Activated CD4-positive, alpha-beta T cell treated with anti-CD3 and anti-CD28 coated beads for 36 hours (primary cell): ENCODE measurements at regions not wholly inside any gene's neighbourhood (a gene's known extent, or its start where the extent isn't known, plus 50 kb on each side); places are given as distances from the start of the nearest gene placed in this dataset.
A peak's percentile ranks its signal among the peaks of the same experiment; 100 is the strongest.

Experiments
- ATAC-seq: fragments of 200-7000 bp; cut with Tn5 transposase; one replicate; pipeline ENCODE4 v1.10.0; 2021; ENCODE audit warnings: mild to moderate bottlenecking, moderate library complexity
- CTCF ChIA-PET: fragments of 350-600 bp; sonication (Branson Sonifier 250); formaldehyde crosslinking; loops from one replicate; lab custom pipeline; 2021; ENCODE audit warnings: antibody characterized with exemption; lab: Charles Lee
- POLR2A ChIA-PET: fragments of 350-600 bp; sonication (Branson Sonifier 250); formaldehyde crosslinking; loops from one replicate; lab custom pipeline; 2021; ENCODE audit warnings: antibody characterized with exemption, inconsistent platforms; lab: Charles Lee
- DNase-seq: peaks from one replicate; pipeline ENCODE4 v3.0.0-alpha.2; 2020
- H3K27ac Mint-ChIP-seq: one replicate; pipeline ENCODE4 v1.8.0; 2021; ENCODE audit warnings: mixed read lengths
- H3K27me3 Mint-ChIP-seq: one replicate; pipeline ENCODE4 v1.8.0; 2021; ENCODE audit warnings: mixed read lengths
- H3K36me3 Mint-ChIP-seq: one replicate; pipeline ENCODE4 v1.8.0; 2021; ENCODE audit warnings: low read depth, mixed read lengths
- H3K4me1 Mint-ChIP-seq: one replicate; pipeline ENCODE4 v1.8.0; 2021; ENCODE audit warnings: mixed read lengths
- H3K4me3 Mint-ChIP-seq: one replicate; pipeline ENCODE4 v1.8.0; 2021; ENCODE audit warnings: mild to moderate bottlenecking, moderate library complexity, mixed read lengths
- H3K9me3 Mint-ChIP-seq: one replicate; pipeline ENCODE4 v1.8.0; 2021; ENCODE audit warnings: low read depth, mixed read lengths
- intact Hi-C, 2 experiments: fragments of 100-400 bp; cut with DNase I in 1 of 2; cut with micrococcal nuclease in 1 of 2; formaldehyde crosslinking; loops; one replicate each; pipeline versions ENCODE4 v1.14.2 to v1.15.1; 2022 to 2024; cut with DNase I, micrococcal nuclease

DNA sequence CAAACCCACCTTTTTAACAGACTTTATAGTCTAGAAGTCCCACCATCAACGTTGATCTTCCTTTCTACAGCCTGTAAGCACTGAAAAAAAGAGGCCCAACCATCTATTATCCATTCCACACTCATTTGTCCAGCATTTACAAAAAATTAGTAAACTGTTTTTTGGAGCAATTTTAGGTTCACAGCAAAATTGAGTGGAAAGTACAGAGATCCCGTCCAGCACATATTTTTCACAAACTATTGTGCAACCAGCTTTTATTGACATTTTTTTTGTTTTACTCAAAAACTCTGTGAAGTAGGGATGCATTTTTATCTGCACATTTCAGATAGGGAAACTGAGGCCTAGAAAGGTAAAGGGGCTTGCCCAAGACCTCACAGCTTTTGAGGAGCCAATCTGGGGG, 68.6 kb downstream of the TNP1 start:
- ChIA-PET CTCF (no interaction called here), POLR2A (no interaction called here)
- Mint-ChIP-seq H3K27me3 (no peaks in the 10 kb centered on the region), H3K4me1 (no peaks in the 10 kb centered on the region), H3K36me3 (no peaks in the 10 kb centered on the region), H3K4me3 (no peak overlapping the region), H3K27ac (no peak overlapping the region), H3K9me3 (no peaks in the 10 kb centered on the region)
- DNase-seq (no peak), ATAC-seq (no peak)
- intact Hi-C loops, result no loop called here

GRCh38 chr2:216789081-216789480, 70.8 kb downstream of the TNP1 start:
- H3K36me3 Mint-ChIP-seq, result no peaks in the 10 kb centered on the region
- DNase-seq (no peak), ATAC-seq (no peak)
- CTCF ChIA-PET, result interaction anchor here (0.7 kb wide), 1 partner anchor 987 kb away, joined by 3 read pairs; no protein-coding TSS in a partner anchor
- H3K9me3 Mint-ChIP-seq, result no peaks in the 10 kb centered on the region
- H3K27me3 Mint-ChIP-seq, result peaks cover 2% of the 10 kb centered on the region
- H3K27ac Mint-ChIP-seq, result no peak overlapping the region
- H3K4me3 Mint-ChIP-seq, result no peak overlapping the region
- intact Hi-C loops, result no loop called here
- POLR2A ChIA-PET, result no interaction called here
- no peaks in the 10 kb centered on the region for H3K4me1 Mint-ChIP-seq

- Mint-ChIP-seq H3K36me3 (no peaks in the 10 kb centered on the region), H3K27ac (no peak overlapping the region), H3K4me3 (no peak overlapping the region), H3K4me1 (no peaks in the 10 kb centered on the region), H3K27me3 (peaks cover 2% of the 10 kb centered on the region), H3K9me3 (no peaks in the 10 kb centered on the region)
- POLR2A ChIA-PET, result no interaction called here
- CTCF ChIA-PET, result interaction anchor here (0.7 kb wide), 1 partner anchor 27 kb away, joined by 3 read pairs; no protein-coding TSS in a partner anchor
- DNase-seq (no peak), ATAC-seq (no peak)
- intact Hi-C loops, result no loop called here
Measured at GRCh38 chr2:216787851-216788540, 71.9 kb downstream of the TNP1 start.

GRCh38 chr2:216786676-216787075, 73.2 kb downstream of the TNP1 start:
- no peak overlapping the region for H3K4me3 Mint-ChIP-seq
- no peaks in the 10 kb centered on the region for H3K36me3 Mint-ChIP-seq
- intact Hi-C loops, result no loop called here
- peaks cover 2% of the 10 kb centered on the region for H3K27me3 Mint-ChIP-seq
- DNase-seq, result no peak
- POLR2A ChIA-PET, result no interaction called here
- no peaks in the 10 kb centered on the region for H3K4me1 Mint-ChIP-seq
- H3K27ac Mint-ChIP-seq, result no peak overlapping the region
- ATAC-seq, result no peak
- no peaks in the 10 kb centered on the region for H3K9me3 Mint-ChIP-seq
- CTCF ChIA-PET, result no interaction called here

- no peaks in the 10 kb centered on the region for H3K4me1 Mint-ChIP-seq
- ATAC-seq (no peak), DNase-seq (no peak)
- intact Hi-C loops, result no loop called here
- H3K9me3 Mint-ChIP-seq, result no peaks in the 10 kb centered on the region
- no peak overlapping the region for H3K27ac Mint-ChIP-seq
- ChIA-PET POLR2A (no interaction called here), CTCF (interaction anchor here (0.6 to 0.7 kb wide), 2 partner anchors 331 to 450 kb away, joined by 3 read pairs; no protein-coding TSS in a partner anchor)
- no peaks in the 10 kb centered on the region for H3K36me3 Mint-ChIP-seq
- peaks cover 3% of the 10 kb centered on the region for H3K27me3 Mint-ChIP-seq
- no peak overlapping the region for H3K4me3 Mint-ChIP-seq
Measured at GRCh38 chr2:216784456-216784855, 75.4 kb downstream of the TNP1 start.

DNA sequence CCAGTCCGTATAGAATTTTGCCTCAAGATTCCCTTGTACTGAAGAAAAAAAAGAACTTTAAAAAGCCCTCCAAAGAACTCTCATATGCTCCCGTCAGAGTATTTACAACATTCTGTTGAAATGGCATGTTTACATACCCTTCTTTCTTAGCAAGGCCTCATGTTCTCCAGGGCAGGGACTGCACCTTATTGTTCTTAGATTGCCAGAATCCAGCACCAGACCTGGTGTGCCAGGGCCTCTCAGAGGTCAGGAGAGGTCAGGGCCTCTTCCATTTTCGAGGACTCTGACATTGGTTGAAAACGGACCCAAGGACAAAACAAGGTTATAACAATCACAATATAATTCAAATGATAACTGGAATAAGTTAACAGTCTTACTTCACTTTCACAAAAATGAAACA, 78.2 kb downstream of the TNP1 start:
- Mint-ChIP-seq H3K4me3 (no peak overlapping the region), H3K9me3 (no peaks in the 10 kb centered on the region), H3K36me3 (no peaks in the 10 kb centered on the region), H3K4me1 (no peaks in the 10 kb centered on the region), H3K27me3 (peaks cover 7% of the 10 kb centered on the region), H3K27ac (no peak overlapping the region)
- DNase-seq (no peak), ATAC-seq (no peak)
- ChIA-PET CTCF (no interaction called here), POLR2A (no interaction called here)
- intact Hi-C loops, result no loop called here

DNA sequence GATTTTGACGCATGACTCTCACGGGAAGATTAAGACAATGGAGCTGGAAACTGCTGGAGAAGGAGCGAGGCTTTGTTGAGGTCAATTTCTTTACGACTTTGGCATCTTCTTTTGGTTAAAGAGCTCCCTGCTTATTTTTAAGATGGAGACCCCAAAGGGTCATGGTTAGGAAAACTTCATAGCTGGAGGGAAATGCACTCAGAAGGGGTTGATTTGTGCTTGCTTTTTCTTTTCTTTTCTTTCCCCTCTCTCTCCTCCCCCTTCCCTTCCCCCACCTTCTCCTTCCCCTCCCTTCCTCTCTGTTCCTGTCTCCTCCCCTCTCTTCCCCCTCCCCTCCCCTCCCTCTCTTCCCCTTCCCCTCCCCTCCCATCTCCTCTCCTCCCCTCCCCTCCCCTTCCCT, 79.0 kb downstream of the TNP1 start:
- DNase-seq (no peak), ATAC-seq (no peak)
- no peaks in the 10 kb centered on the region for H3K36me3 Mint-ChIP-seq
- H3K9me3 Mint-ChIP-seq, result no peaks in the 10 kb centered on the region
- intact Hi-C loops, result no loop called here
- no peak overlapping the region for H3K27ac Mint-ChIP-seq
- no peaks in the 10 kb centered on the region for H3K4me1 Mint-ChIP-seq
- peaks cover 6% of the 10 kb centered on the region for H3K27me3 Mint-ChIP-seq
- H3K4me3 Mint-ChIP-seq, result no peak overlapping the region
- POLR2A ChIA-PET, result no interaction called here
- CTCF ChIA-PET, result interaction anchor here (1.3 kb wide), 1 partner anchor 11 kb away, joined by 3 read pairs; no protein-coding TSS in a partner anchor

GRCh38 chr2:216777637-216778273, 82.1 kb downstream of the TNP1 start:
- ATAC-seq, result peak; percentile 97
- Mint-ChIP-seq H3K36me3 (no peaks in the 10 kb centered on the region), H3K4me3 (no peak overlapping the region), H3K4me1 (no peaks in the 10 kb centered on the region), H3K27ac (no peak overlapping the region), H3K27me3 (peaks cover 6% of the 10 kb centered on the region), H3K9me3 (no peaks in the 10 kb centered on the region)
- ChIA-PET CTCF (interaction anchor here (0.6 kb wide), 1 partner anchor 13 kb away, joined by 3 read pairs; no protein-coding TSS in a partner anchor), POLR2A (no interaction called here)
- DNase-seq, result peak; percentile 64
- intact Hi-C loops, result loop anchor here in 1 of 2 experiments (1.0 to 5.0 kb wide), 2 partner anchors 390 to 733 kb away; no protein-coding TSS in a partner anchor

DNA sequence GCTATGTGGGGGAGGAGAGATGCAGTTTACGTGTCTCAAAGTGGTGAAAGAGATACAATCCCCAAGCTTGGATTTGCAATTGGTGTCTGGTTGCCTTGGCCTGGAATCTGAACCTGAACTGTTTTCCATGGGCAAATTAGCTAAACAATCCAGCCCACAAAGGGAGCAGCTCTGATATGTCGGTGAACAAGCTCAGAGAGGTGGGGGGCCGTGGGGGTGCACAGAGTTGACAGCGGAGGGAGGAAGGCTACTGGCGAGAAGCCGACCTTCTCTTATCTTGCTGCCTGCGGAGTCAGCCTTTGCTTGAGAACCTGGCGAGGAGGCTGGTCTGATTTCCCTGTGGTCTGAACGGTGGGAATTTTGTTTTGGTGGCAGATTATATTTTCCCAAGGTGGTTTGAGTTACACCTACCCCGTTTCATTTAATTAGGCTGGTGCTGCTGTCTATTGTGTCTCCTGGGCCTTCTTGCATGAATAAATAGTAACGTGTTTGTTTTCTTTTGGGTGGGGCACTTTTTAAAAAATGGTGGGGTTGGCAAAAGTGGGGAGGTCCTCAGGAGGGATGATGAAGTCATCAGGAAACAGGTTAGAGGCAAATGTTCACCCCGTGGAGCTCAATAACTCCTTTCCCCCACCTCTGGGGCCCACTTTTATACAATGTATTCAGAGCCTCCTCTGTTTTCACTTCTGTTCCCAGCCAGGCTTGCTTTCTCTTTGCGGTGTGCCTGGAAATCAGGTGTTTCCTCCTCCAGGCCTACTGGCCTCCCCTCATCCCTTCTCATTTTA, 80.9 kb upstream of the IGFBP5 start:
- Mint-ChIP-seq H3K4me3 (no peak overlapping the region), H3K4me1 (no peaks in the 10 kb centered on the region), H3K36me3 (no peaks in the 10 kb centered on the region), H3K9me3 (no peaks in the 10 kb centered on the region), H3K27ac (no peak overlapping the region), H3K27me3 (peaks cover 8% of the 10 kb centered on the region)
- ATAC-seq, result no peak
- ChIA-PET POLR2A (no interaction called here), CTCF (interaction anchor here (0.5 to 0.6 kb wide), 4 partner anchors 42 to 359 kb away, joined by 3 read pairs; no protein-coding TSS in a partner anchor)
- intact Hi-C loops, result loop anchor here in 1 of 2 experiments (5.0 kb wide), 1 partner anchor 391 kb away; no protein-coding TSS in a partner anchor
- no peak for DNase-seq

DNA sequence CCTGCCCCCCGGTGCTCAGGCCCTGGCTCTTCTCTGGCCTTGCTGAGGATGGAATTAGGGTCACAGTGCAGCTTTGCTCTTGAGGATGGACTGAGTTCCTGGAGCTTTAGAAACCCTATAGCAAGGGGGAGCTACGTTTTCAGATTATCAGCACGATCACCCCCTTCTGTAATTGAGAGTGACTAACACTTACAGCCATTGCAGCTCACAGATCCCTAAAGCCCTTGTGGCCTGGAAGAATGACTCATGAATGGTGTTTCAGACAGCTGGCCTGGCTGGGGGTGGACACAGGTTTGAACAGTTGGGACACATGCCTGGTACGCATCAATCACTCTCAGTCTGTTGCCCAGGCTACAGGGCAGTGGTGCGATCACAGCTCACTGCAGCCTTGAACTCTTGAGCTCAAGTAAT, 79.7 kb upstream of the IGFBP5 start:
- ChIA-PET POLR2A (no interaction called here), CTCF (interaction anchor here (1.1 kb wide), 1 partner anchor 40 kb away, joined by 4 read pairs; no protein-coding TSS in a partner anchor)
- no peak for ATAC-seq
- Mint-ChIP-seq H3K27me3 (peaks cover 8% of the 10 kb centered on the region), H3K4me3 (no peak overlapping the region), H3K36me3 (no peaks in the 10 kb centered on the region), H3K4me1 (no peaks in the 10 kb centered on the region), H3K27ac (no peak overlapping the region), H3K9me3 (no peaks in the 10 kb centered on the region)
- intact Hi-C loops, result loop anchor here in 1 of 2 experiments (5.0 kb wide), 1 partner anchor 392 kb away; no protein-coding TSS in a partner anchor
- DNase-seq, result no peak

DNA sequence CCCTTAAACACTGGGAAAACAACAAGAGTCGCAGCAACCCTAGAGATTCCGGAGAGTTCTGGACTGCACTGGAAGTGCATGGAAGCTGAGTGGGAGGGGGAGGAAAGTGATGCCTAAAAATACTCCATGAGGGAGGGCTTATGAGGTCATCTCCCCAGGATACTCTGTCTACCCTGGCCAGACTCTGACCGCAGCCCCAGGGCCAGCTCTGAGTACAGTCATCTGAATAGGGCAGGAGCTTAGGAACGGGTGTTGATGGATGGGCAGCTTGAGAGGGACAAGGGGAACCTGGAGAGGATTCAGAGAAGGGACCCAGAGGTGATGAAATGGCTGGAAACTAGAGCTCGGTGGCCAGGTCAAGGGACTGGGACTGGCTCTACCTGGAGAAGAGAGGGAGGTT, 79.3 kb upstream of the IGFBP5 start:
- DNase-seq, result no peak
- POLR2A ChIA-PET, result no interaction called here
- Mint-ChIP-seq H3K27me3 (peaks cover 6% of the 10 kb centered on the region), H3K4me1 (no peaks in the 10 kb centered on the region), H3K4me3 (no peak overlapping the region), H3K9me3 (no peaks in the 10 kb centered on the region), H3K36me3 (no peaks in the 10 kb centered on the region), H3K27ac (no peak overlapping the region)
- CTCF ChIA-PET, result interaction anchor here (1.1 kb wide), 1 partner anchor 40 kb away, joined by 4 read pairs; no protein-coding TSS in a partner anchor
- ATAC-seq, result no peak
- intact Hi-C loops, result loop anchor here in 1 of 2 experiments (5.0 kb wide), 1 partner anchor 393 kb away; no protein-coding TSS in a partner anchor
